RWPE2 (cell line): ENCODE measurements at regions not wholly inside any gene's neighbourhood (a gene's known extent, or its start where the extent isn't known, plus 50 kb on each side); places are given as distances from the start of the nearest gene placed in this dataset.
"Not testable (repeated sequence)": the region's sequence is repeated elsewhere in the genome, so short reads cannot be mapped to it uniquely, and the experiment has no call there.

ENCODE experiments used
- ATAC-seq: fragments of 200-7000 bp; cut with Tn5 transposase; 3 replicates; pipeline ENCODE4 v1.9.1; 2021; ENCODE audit warnings: low read depth
- DNase-seq: peaks from one replicate; pipeline ENCODE4 v3.0.0-alpha.2; 2020; ENCODE audit warnings: low spot score
- H3K27ac ChIP-seq: fragments of 450-650 bp; 2 replicates; pipeline ENCODE4 v1.5.1; 2017; ENCODE audit warnings: mild to moderate bottlenecking; ENCODE audit not compliant: poor library complexity, severe bottlenecking
- H3K27me3 ChIP-seq: fragments of 250-450 bp; sonication (Bioruptor Pico); 2 replicates; pipeline ENCODE4 v1.5.1; 2021; ENCODE audit warnings: mild to moderate bottlenecking, moderate library complexity; ENCODE audit not compliant: insufficient read depth, poor library complexity, severe bottlenecking
- H3K36me3 ChIP-seq: fragments of 250-450 bp; sonication (Bioruptor Pico); 2 replicates; pipeline ENCODE4 v1.5.1; 2020; ENCODE audit warnings: low read depth, mild to moderate bottlenecking, moderate library complexity
- H3K4me1 ChIP-seq: fragments of 250-450 bp; sonication (Bioruptor Pico); 2 replicates; pipeline ENCODE4 v1.5.1; 2021; ENCODE audit warnings: mild to moderate bottlenecking, moderate library complexity; ENCODE audit not compliant: insufficient read depth, poor library complexity, severe bottlenecking
- H3K4me3 ChIP-seq: fragments of 250-450 bp; sonication (Bioruptor Pico); 2 replicates; pipeline ENCODE4 v1.5.1; 2021; ENCODE audit warnings: mild to moderate bottlenecking, moderate library complexity; ENCODE audit not compliant: severe bottlenecking
- H3K9me3 ChIP-seq: fragments of 250-450 bp; sonication (Bioruptor Pico); 2 replicates; pipeline ENCODE4 v1.5.1; 2021; ENCODE audit warnings: mild to moderate bottlenecking, moderate library complexity; ENCODE audit not compliant: severe bottlenecking
- TF ChIP-seq, protein P1 (sequence below): fragments of 450-650 bp; IDR thresholded peaks from one replicate; pipeline ENCODE4 v1.5.1; 2017; ENCODE audit warnings: mild to moderate bottlenecking, moderate library complexity; ENCODE audit not compliant: poor library complexity, severe bottlenecking

- H3K4me1 ChIP-seq: no peaks in the 10 kb centered on the region
- H3K27me3 ChIP-seq: no peaks in the 10 kb centered on the region
- no peak overlapping the region for H3K4me3 ChIP-seq
- no peaks in the 10 kb centered on the region for H3K9me3 ChIP-seq
- H3K36me3 ChIP-seq: no peaks in the 10 kb centered on the region
- TF ChIP-seq, protein P1, sequence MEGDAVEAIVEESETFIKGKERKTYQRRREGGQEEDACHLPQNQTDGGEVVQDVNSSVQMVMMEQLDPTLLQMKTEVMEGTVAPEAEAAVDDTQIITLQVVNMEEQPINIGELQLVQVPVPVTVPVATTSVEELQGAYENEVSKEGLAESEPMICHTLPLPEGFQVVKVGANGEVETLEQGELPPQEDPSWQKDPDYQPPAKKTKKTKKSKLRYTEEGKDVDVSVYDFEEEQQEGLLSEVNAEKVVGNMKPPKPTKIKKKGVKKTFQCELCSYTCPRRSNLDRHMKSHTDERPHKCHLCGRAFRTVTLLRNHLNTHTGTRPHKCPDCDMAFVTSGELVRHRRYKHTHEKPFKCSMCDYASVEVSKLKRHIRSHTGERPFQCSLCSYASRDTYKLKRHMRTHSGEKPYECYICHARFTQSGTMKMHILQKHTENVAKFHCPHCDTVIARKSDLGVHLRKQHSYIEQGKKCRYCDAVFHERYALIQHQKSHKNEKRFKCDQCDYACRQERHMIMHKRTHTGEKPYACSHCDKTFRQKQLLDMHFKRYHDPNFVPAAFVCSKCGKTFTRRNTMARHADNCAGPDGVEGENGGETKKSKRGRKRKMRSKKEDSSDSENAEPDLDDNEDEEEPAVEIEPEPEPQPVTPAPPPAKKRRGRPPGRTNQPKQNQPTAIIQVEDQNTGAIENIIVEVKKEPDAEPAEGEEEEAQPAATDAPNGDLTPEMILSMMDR: no peak
- no peak overlapping the region for H3K27ac ChIP-seq
- ATAC-seq (no peak; the same call in 2 of the 3 replicates), DNase-seq (no peak)
These were observed 894.1 kb upstream of the PIK3C3 start for GRCh38 chr18:41060967-41061366.

- H3K4me1 ChIP-seq: no peaks in the 10 kb centered on the region
- DNase-seq: no peak
- TF ChIP-seq, protein P1: no peak
- no peaks in the 10 kb centered on the region for H3K9me3 ChIP-seq
- H3K27ac ChIP-seq: no peak overlapping the region
- no peaks in the 10 kb centered on the region for H3K27me3 ChIP-seq
- ATAC-seq: no peak
- H3K4me3 ChIP-seq: no peak overlapping the region
- H3K36me3 ChIP-seq: no peaks in the 10 kb centered on the region
These were observed 896.0 kb upstream of the PIK3C3 start for GRCh38 chr18:41059126-41059415.

DNA sequence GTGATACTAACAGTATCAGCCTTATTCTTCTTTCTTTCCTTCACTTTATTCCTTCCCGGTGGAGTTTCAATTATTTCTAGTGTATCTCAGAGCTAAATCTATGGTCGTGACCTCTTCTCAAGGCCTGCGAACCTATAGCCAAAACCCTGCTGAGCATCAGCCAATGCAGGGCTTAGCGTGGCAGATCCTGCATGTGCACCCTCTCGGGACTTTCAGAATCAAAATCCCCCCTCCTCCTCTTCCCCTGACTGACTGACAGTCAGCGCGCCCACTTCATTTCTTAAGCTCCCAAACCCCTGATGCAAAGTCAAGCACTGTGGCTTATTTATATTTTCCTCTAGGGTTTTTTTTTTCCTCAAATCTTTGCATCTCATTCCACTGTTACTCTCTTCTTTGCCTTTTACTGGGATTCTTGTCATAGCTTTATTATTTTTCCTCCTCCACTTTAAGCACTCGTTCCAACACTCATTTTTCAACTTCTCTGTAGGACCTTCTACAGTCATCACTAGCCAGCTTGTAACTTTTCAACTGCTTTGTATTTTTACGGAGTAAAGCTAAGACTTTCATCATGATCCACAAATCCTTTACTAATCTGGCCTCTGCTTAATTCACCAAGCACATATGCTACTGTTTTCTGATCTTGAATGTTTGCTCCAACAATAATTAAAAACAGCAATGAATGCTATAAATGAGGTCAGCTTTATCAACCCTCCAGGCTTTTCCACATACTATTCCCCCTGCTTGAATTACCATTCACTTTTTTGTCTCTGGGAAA lies 896.5 kb upstream of the PIK3C3 start:
- Histone ChIP-seq H3K27ac (no peak overlapping the region), H3K27me3 (no peaks in the 10 kb centered on the region), H3K36me3 (no peaks in the 10 kb centered on the region), H3K9me3 (no peaks in the 10 kb centered on the region), H3K4me1 (no peaks in the 10 kb centered on the region), H3K4me3 (no peak overlapping the region)
- ATAC-seq (no peak), DNase-seq (no peak)
- TF ChIP-seq, protein P1: no peak

GRCh38 chr18:41052625-41053024 lies 902.4 kb upstream of the PIK3C3 start:
- H3K36me3 ChIP-seq: no peaks in the 10 kb centered on the region
- no peak overlapping the region for H3K4me3 ChIP-seq
- H3K27me3 ChIP-seq: no peaks in the 10 kb centered on the region
- no peaks in the 10 kb centered on the region for H3K4me1 ChIP-seq
- ATAC-seq (no peak), DNase-seq (no peak)
- no peaks in the 10 kb centered on the region for H3K9me3 ChIP-seq
- H3K27ac ChIP-seq: no peak overlapping the region
- TF ChIP-seq, protein P1: no peak

- not testable (repeated sequence) for H3K4me1 ChIP-seq, H3K36me3 ChIP-seq, DNase-seq, H3K27me3 ChIP-seq, H3K9me3 ChIP-seq, H3K27ac ChIP-seq, ATAC-seq, H3K4me3 ChIP-seq
These were observed 908.8 kb upstream of the PIK3C3 start for GRCh38 chr18:41046250-41046649.
